ENCODE measurements at regions not wholly inside any gene's neighbourhood (a gene's known extent, or its start where the extent isn't known, plus 50 kb on each side); places are given as distances from the start of the nearest gene placed in this dataset.

- TF ChIP-seq ZNF217 (IDR thresholded peaks at IDR 0.05) (peak; percentile 54; the same call in 1 of the 2 replicates), JUND (IDR thresholded peaks at IDR 0.05; ENCODE audit: low read depth, low read length) (no peak), IRF3 (IDR thresholded peaks at IDR 0.05) (no peak), ASH2L (IDR thresholded peaks at IDR 0.05; ENCODE audit: borderline replicate concordance, low read depth) (no peak), KDM1A (IDR thresholded peaks at IDR 0.05; ENCODE audit: borderline replicate concordance) (no peak), PAX5 (IDR thresholded peaks at IDR 0.05; ENCODE audit: borderline replicate concordance, low read depth, low read length) (no peak), RELA (IDR thresholded peaks at IDR 0.05; ENCODE audit: borderline replicate concordance, partially characterized antibody) (no peak), RELB (IDR thresholded peaks at IDR 0.05; ENCODE audit: low read depth) (peak; percentile 66), CUX1 (IDR thresholded peaks at IDR 0.05; ENCODE audit: insufficient replicate concordance, low read depth, low read length) (no peak), BCLAF1 (IDR thresholded peaks at IDR 0.05) (no peak), JUNB (IDR thresholded peaks at IDR 0.05) (no peak), TCF3 (IDR thresholded peaks at IDR 0.05; ENCODE audit: borderline replicate concordance, insufficient read depth, low read depth, low read length) (no peak), CBFB (IDR thresholded peaks at IDR 0.05; ENCODE audit: low read depth) (no peak), SMC3 (IDR thresholded peaks at IDR 0.05; ENCODE audit: borderline replicate concordance, low read length) (no peak), MYB (IDR thresholded peaks at IDR 0.05; ENCODE audit: borderline replicate concordance, low read depth, low read length) (no peak), RAD51 (IDR thresholded peaks at IDR 0.05) (0 out of 2 replicates have a peak, but pooled peaks have one; percentile 1), RCOR1 (conservative IDR thresholded peaks at IDR 0.05; ENCODE audit: low read depth, low read length) (no peak), BRCA1 (IDR thresholded peaks at IDR 0.05; ENCODE audit: low read depth, low read length) (no peak), ZNF207 (IDR thresholded peaks at IDR 0.05; ENCODE audit: borderline replicate concordance) (no peak), ZNF622 (IDR thresholded peaks at IDR 0.05) (no peak)
Measured at GRCh38 chr12:92487138-92487485, 215.7 kb upstream of the PLEKHG7 start (continued).

All from GM12878 (cell line).